HG02588 (cell line): ENCODE measurements at regions not wholly inside any gene's neighbourhood (a gene's known extent, or its start where the extent isn't known, plus 50 kb on each side); places are given as distances from the start of the nearest gene placed in this dataset.

Experiments
- ATAC-seq: cut with Tn5 transposase; IDR thresholded peaks from one replicate; pipeline ENCODE4 v1.9.1; 2021; ENCODE audit warnings: mild to moderate bottlenecking, moderate library complexity; ENCODE audit not compliant: unreplicated experiment

GRCh38 chr1:55612988-55613387, 397.8 kb upstream of the USP24 start:
- ATAC-seq, result no peak

DNA sequence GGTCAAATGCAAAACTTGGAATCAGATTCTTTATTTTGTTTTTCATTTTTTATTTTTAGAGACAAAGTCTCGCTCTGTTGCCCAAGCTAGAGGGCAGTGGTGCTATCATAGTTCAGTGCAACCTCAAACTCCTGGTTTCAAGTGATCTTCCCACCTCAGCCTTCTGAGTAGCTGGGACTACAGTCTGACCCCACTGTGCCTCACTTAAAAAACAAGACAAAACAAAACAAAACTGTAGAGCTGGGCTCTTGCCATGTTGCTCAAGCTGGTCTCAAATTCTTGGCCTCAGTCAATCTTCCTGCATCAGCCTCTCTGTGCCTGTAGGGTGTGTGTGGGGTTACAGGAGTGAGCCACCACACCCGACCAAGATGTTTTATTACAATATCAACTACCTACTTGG, 396.0 kb upstream of the USP24 start:
- no peak for ATAC-seq

- ATAC-seq, result no peak
Observed at GRCh38 chr1:55610203-55610602, 395.0 kb upstream of the USP24 start.

GRCh38 chr1:55609630-55610029, 394.5 kb upstream of the USP24 start:
- ATAC-seq, result no peak

DNA sequence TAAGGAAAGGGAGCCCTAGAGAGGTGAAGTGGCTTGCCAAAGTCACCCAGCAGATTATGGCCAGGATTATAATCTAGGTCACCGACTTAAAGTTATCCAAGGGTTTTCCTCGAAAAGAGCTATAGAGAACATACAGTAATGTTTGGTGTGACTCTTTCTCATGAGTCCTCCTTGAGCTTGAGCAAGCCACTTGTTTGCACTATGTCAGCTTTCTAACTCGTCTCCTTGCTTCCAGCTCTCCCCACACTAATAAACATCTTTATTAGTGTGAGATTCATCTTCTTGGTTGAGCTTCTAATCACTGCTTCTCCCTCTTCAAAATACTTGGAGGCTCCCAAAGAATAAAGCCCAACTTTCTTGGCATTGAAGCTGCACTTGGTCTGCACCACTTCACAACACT, 390.0 kb upstream of the USP24 start:
- no peak for ATAC-seq

- no peak for ATAC-seq
Observed at GRCh38 chr1:55604749-55605148, 389.6 kb upstream of the USP24 start.

DNA sequence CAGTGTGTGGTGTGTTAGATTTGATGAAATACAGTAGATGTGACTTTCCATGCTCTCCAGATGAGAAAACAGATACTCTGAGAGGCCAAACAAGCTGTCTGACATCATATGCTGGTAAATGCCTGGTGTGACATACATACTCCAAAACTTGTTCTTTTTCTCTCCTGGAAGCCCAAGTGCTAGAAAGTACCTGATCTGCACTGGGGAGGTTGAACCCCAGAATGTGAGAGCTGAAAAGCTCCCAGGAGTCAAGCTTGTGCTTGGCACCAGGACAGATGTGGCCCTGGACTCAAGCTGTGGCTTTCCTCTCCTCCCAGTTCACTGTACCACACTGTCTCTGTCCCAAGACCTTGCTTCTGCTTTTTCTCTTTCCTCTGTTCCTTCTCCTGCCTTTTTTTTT, 389.0 kb upstream of the USP24 start:
- ATAC-seq, result no peak

- no peak for ATAC-seq
Observed at GRCh38 chr1:55600242-55600641, 385.1 kb upstream of the USP24 start.

DNA sequence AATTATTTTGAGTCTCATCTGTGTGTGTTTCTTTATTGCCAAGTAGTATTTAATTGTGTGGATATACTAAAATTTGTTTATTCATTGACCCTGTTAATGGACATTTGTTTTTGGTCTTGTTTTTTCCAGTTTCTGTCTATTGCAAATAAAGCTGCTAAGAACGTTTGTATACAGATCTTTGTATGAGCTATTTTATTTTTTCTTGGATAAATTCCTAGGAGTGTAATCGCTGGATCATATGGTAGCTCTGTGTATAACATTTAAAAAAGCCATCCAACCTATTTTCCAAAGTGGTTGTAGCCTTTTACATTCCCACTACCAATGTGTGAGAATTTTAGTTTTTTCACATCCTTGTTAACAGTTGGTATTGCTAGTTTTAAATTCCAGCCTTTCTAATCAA, 382.7 kb upstream of the USP24 start:
- ATAC-seq, result no peak

DNA sequence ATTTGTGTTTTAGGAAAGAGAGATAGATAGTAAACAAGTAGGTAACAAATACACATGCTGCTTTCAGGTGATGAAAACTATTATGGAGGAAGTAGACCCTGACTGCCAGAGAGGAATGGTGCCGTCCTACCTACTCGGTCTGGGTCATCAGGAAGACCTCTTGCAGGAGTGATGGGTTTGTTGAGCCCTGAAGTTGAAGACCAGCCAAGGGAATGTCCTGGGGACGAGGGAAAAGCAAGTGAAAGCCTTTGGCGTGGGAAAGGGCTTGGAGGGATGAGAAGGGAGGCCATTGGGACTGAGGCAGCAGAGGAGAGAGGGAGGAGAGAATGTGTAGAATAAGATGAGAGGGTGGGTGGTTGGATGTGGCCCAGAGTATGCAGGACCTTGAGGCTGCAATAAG, 379.5 kb upstream of the USP24 start:
- ATAC-seq, result no peak

- ATAC-seq, result no peak
Observed at GRCh38 chr1:55593298-55593697, 378.1 kb upstream of the USP24 start.

DNA sequence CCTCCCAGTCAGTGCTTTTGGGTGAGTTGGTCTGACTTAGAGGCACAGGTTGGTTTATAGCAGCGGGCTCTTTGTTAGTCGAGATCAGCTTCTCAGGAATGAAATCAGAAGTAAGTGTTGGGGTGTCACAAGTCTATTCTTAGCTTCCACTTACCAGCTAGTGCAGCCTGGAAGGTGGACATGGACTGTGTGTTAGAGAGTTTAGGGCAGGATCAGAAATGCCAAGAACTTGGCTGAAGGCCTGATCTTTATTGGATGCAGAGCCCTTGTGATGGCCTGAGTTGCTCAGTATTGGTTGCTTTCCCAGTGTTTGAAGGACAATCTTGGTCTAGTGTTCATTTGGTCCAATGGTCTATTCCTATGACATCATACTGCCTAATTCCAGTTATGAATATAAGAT, 377.0 kb upstream of the USP24 start:
- ATAC-seq, result no peak

GRCh38 chr1:55589671-55590297, 374.6 kb upstream of the USP24 start:
- no peak for ATAC-seq

- no peak for ATAC-seq
Observed at GRCh38 chr1:55588309-55588708, 373.1 kb upstream of the USP24 start.

GRCh38 chr1:55586771-55587170, 371.6 kb upstream of the USP24 start:
- no peak for ATAC-seq

DNA sequence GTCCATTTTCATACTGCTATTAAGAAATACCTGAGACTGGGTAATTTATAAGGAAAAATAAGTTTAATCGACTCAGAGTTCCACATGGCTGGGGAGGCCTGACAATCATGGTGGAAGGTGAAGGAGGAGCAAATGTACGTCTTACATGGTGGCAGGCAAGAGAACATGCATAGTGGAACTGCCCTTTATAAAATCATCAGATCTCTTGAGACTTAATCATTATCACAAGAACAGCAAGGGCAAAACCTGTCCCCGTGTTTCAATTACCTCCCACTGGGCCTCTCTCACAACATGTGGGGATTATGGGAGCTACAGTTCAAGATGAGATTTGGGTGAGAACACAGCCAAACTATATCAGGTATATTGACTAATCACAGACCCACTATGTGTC, 370.2 kb upstream of the USP24 start:
- ATAC-seq, result no peak

- ATAC-seq, result no peak
Observed at GRCh38 chr1:55584526-55585401, 369.6 kb upstream of the USP24 start.

GRCh38 chr1:55582084-55582483, 366.9 kb upstream of the USP24 start:
- no peak for ATAC-seq

- ATAC-seq, result no peak
Observed at GRCh38 chr1:55580845-55581332, 365.7 kb upstream of the USP24 start.

- ATAC-seq, result no peak
Observed at GRCh38 chr1:55579332-55580001, 364.3 kb upstream of the USP24 start.

DNA sequence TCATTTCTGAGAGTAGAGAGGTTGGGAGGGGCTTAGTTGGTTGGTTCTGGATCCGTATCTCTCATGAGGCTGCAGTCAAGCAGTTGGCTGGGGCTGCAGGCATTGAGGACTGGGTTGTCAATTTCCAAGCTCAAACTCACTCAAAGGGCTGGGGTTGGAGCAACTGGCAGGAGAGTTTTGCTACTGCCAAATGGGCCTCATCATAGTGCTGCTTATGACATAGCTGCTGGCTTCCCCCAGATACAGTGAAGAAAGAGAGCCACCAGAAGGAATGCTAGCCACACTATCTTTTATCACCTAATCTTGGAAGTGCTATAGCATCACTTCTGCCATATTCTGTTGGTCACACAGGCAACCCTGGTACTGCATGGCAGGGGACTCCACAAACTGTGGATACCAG, 363.5 kb upstream of the USP24 start:
- no peak for ATAC-seq
